ENCODE measurements at regions not wholly inside any gene's neighbourhood (a gene's known extent, or its start where the extent isn't known, plus 50 kb on each side); places are given as distances from the start of the nearest gene placed in this dataset.

- DNase-seq (ENCODE audit: extremely low spot score, unreplicated experiment) = no peak
- Mint-ChIP-seq H3K27me3 (ENCODE audit: unreplicated experiment) (peaks cover 3% of the 10 kb centered on the region), H3K4me3 (ENCODE audit: unreplicated experiment) (no peak overlapping the region), H3K9me3 (ENCODE audit: unreplicated experiment) (no peaks in the 10 kb centered on the region), H3K27ac (ENCODE audit: unreplicated experiment) (no peak overlapping the region), H3K36me3 (ENCODE audit: unreplicated experiment) (no peaks in the 10 kb centered on the region), H3K4me1 (ENCODE audit: unreplicated experiment) (no peaks in the 10 kb centered on the region)
- TF ChIP-seq CTCF (IDR thresholded peaks at IDR 0.05) = no peak
These were observed 466.3 kb downstream of the NR2F2 start for GRCh38 chr15:96796841-96797240.

GRCh38 chr15:96801576-96802150 lies 471.2 kb downstream of the NR2F2 start:
- TF ChIP-seq CTCF (IDR thresholded peaks at IDR 0.05) = no peak
- no peak overlapping the region for H3K27ac Mint-ChIP-seq (ENCODE audit: unreplicated experiment)

GRCh38 chr15:96802611-96803255 lies 472.2 kb downstream of the NR2F2 start:
- no peaks in the 10 kb centered on the region for H3K4me1 Mint-ChIP-seq (ENCODE audit: unreplicated experiment)
- peaks cover 3% of the 10 kb centered on the region for H3K27me3 Mint-ChIP-seq (ENCODE audit: unreplicated experiment)
- no peak for DNase-seq (ENCODE audit: extremely low spot score, unreplicated experiment)
- no peak overlapping the region for H3K4me3 Mint-ChIP-seq (ENCODE audit: unreplicated experiment)
- no peak overlapping the region for H3K27ac Mint-ChIP-seq (ENCODE audit: unreplicated experiment)
- no peak for TF ChIP-seq CTCF (IDR thresholded peaks at IDR 0.05)
- no peaks in the 10 kb centered on the region for H3K36me3 Mint-ChIP-seq (ENCODE audit: unreplicated experiment)
- no peaks in the 10 kb centered on the region for H3K9me3 Mint-ChIP-seq (ENCODE audit: unreplicated experiment)

More at GRCh38 chr15:96801576-96802150, 471.2 kb downstream of the NR2F2 start:
- Mint-ChIP-seq H3K27me3 (ENCODE audit: unreplicated experiment) (peaks cover 3% of the 10 kb centered on the region), H3K36me3 (ENCODE audit: unreplicated experiment) (no peaks in the 10 kb centered on the region), H3K4me1 (ENCODE audit: unreplicated experiment) (no peaks in the 10 kb centered on the region), H3K4me3 (ENCODE audit: unreplicated experiment) (no peak overlapping the region), H3K9me3 (ENCODE audit: unreplicated experiment) (no peaks in the 10 kb centered on the region)
- no peak for DNase-seq (ENCODE audit: extremely low spot score, unreplicated experiment)

GRCh38 chr15:96804754-96805153 lies 474.3 kb downstream of the NR2F2 start:
- no peaks in the 10 kb centered on the region for H3K4me1 Mint-ChIP-seq (ENCODE audit: unreplicated experiment)
- no peak overlapping the region for H3K4me3 Mint-ChIP-seq (ENCODE audit: unreplicated experiment)
- no peaks in the 10 kb centered on the region for H3K9me3 Mint-ChIP-seq (ENCODE audit: unreplicated experiment)
- peaks cover 3% of the 10 kb centered on the region for H3K27me3 Mint-ChIP-seq (ENCODE audit: unreplicated experiment)
- H3K27ac Mint-ChIP-seq (ENCODE audit: unreplicated experiment) = no peak overlapping the region
- no peak for DNase-seq (ENCODE audit: extremely low spot score, unreplicated experiment)
- H3K36me3 Mint-ChIP-seq (ENCODE audit: unreplicated experiment) = no peaks in the 10 kb centered on the region
- no peak for TF ChIP-seq CTCF (IDR thresholded peaks at IDR 0.05)

- Mint-ChIP-seq H3K9me3 (ENCODE audit: unreplicated experiment) (no peaks in the 10 kb centered on the region), H3K4me1 (ENCODE audit: unreplicated experiment) (no peaks in the 10 kb centered on the region), H3K27me3 (ENCODE audit: unreplicated experiment) (no peaks in the 10 kb centered on the region), H3K27ac (ENCODE audit: unreplicated experiment) (no peak overlapping the region), H3K4me3 (ENCODE audit: unreplicated experiment) (no peak overlapping the region), H3K36me3 (ENCODE audit: unreplicated experiment) (no peaks in the 10 kb centered on the region)
- TF ChIP-seq CTCF (IDR thresholded peaks at IDR 0.05) = no peak
- no peak for DNase-seq (ENCODE audit: extremely low spot score, unreplicated experiment)
These were observed 476.9 kb downstream of the NR2F2 start for GRCh38 chr15:96807361-96807760.

Measured in osteocyte (in vitro differentiated cells).